Right kidney (tissue), 1 donor: ENCODE measurements at regions not wholly inside any gene's neighbourhood (a gene's known extent, or its start where the extent isn't known, plus 50 kb on each side); places are given as distances from the start of the nearest gene placed in this dataset.

ENCODE experiments used
- DNase-seq: peaks from one replicate; pipeline ENCODE4 v3.0.0-alpha.2; 2016

- DNase-seq, result no peak
These were observed 1340.1 kb downstream of the TBC1D22A start for GRCh38 chr22:48102581-48102980.

- DNase-seq, result no peak
These were observed 1339.3 kb downstream of the TBC1D22A start for GRCh38 chr22:48101704-48102103.

GRCh38 chr22:48100685-48101417 lies 1338.4 kb downstream of the TBC1D22A start:
- no peak for DNase-seq

GRCh38 chr22:48099671-48100070 lies 1337.2 kb downstream of the TBC1D22A start:
- DNase-seq, result no peak

- DNase-seq, result no peak
These were observed 1336.8 kb downstream of the TBC1D22A start for GRCh38 chr22:48099251-48099650.

GRCh38 chr22:48098921-48099245 lies 1336.4 kb downstream of the TBC1D22A start:
- DNase-seq, result no peak

GRCh38 chr22:48098243-48098920 lies 1335.9 kb downstream of the TBC1D22A start:
- DNase-seq, result no peak

GRCh38 chr22:48097723-48098122 lies 1335.3 kb downstream of the TBC1D22A start:
- DNase-seq, result no peak

- DNase-seq, result no peak
These were observed 1334.6 kb downstream of the TBC1D22A start for GRCh38 chr22:48096851-48097665.

GRCh38 chr22:48096411-48096810 lies 1334.0 kb downstream of the TBC1D22A start:
- DNase-seq, result no peak

GRCh38 chr22:48093981-48094380 lies 1331.5 kb downstream of the TBC1D22A start:
- DNase-seq, result no peak

GRCh38 chr22:48092866-48093265 lies 1330.4 kb downstream of the TBC1D22A start:
- no peak for DNase-seq

GRCh38 chr22:48091656-48092223 lies 1329.3 kb downstream of the TBC1D22A start:
- DNase-seq, result no peak

GRCh38 chr22:48091060-48091650 lies 1328.7 kb downstream of the TBC1D22A start:
- no peak for DNase-seq

- no peak for DNase-seq
These were observed 1327.9 kb downstream of the TBC1D22A start for GRCh38 chr22:48090332-48090672.

GRCh38 chr22:48089601-48090331 lies 1327.3 kb downstream of the TBC1D22A start:
- DNase-seq, result peak; percentile 65

- no peak for DNase-seq
These were observed 1326.6 kb downstream of the TBC1D22A start for GRCh38 chr22:48088926-48089536.

GRCh38 chr22:48088251-48088650 lies 1325.8 kb downstream of the TBC1D22A start:
- DNase-seq, result no peak

GRCh38 chr22:48085901-48086645 lies 1323.6 kb downstream of the TBC1D22A start:
- no peak for DNase-seq

GRCh38 chr22:48084729-48085050 lies 1322.2 kb downstream of the TBC1D22A start:
- no peak for DNase-seq
